ENCODE measurements at regions not wholly inside any gene's neighbourhood (a gene's known extent, or its start where the extent isn't known, plus 50 kb on each side); places are given as distances from the start of the nearest gene placed in this dataset.
"Not testable (repeated sequence)": the region's sequence is repeated elsewhere in the genome, so short reads cannot be mapped to it uniquely, and the experiment has no call there.

DNA sequence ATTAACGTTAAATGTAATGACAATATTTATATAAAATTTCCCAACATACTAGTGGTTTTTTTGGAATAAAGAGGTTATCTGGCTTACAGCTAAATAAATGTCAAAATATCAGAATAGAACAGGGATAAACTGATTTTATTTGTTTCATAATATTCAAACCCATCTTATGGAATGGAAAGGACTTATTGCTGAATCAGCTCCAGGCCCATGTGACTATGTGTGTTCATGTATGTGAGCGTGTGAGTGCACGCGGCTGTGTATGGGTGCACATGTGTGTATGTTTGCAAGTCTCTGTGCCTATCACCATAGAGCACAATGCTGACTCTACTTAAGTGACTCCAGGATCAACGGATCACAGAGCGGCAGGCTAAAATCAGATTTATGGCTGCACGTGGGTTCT lies 392.3 kb upstream of the GRM7 start:
- Histone ChIP-seq H3K4me2 (no peak overlapping the region), H3K9me3 (no peaks in the 10 kb centered on the region), H3K4me3 (no peak overlapping the region), H3K4me1 (no peaks in the 10 kb centered on the region), H3K27ac (no peak overlapping the region)
- no peak for ATAC-seq
- DNase-seq (ENCODE audit: low read depth in 1 of 2, low spot score in 1 of 2) = no peak
- no peak for TF ChIP-seq RARB (CRISPR knock-in tag; IDR thresholded peaks at IDR 0.05)
- TF ChIP-seq MAFK (IDR thresholded peaks at IDR 0.05; ENCODE audit: partially characterized antibody) = no peak
- no peak for TF ChIP-seq TP53 (CRISPR knock-in tag; IDR thresholded peaks at IDR 0.05)
- no peak for TF ChIP-seq ZC3H11A (IDR thresholded peaks at IDR 0.05)
- TF ChIP-seq GATA3 (IDR thresholded peaks at IDR 0.05; ENCODE audit: borderline replicate concordance) = no peak
- no peak for TF ChIP-seq RFX5 (IDR thresholded peaks at IDR 0.05)
- TF ChIP-seq EP300 (IDR thresholded peaks at IDR 0.05) = no peak
- TF ChIP-seq JUNB (IDR thresholded peaks at IDR 0.05) = no peak
- no peak for TF ChIP-seq BHLHE40 (IDR thresholded peaks at IDR 0.05; ENCODE audit: low read depth, low read length)
- TF ChIP-seq, protein P1, sequence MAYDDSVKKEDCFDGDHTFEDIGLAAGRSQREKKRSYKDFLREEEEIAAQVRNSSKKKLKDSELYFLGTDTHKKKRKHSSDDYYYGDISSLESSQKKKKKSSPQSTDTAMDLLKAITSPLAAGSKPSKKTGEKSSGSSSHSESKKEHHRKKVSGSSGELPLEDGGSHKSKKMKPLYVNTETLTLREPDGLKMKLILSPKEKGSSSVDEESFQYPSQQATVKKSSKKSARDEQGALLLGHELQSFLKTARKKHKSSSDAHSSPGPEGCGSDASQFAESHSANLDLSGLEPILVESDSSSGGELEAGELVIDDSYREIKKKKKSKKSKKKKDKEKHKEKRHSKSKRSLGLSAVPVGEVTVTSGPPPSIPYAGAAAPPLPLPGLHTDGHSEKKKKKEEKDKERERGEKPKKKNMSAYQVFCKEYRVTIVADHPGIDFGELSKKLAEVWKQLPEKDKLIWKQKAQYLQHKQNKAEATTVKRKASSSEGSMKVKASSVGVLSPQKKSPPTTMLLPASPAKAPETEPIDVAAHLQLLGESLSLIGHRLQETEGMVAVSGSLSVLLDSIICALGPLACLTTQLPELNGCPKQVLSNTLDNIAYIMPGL (CRISPR knock-in tag; IDR thresholded peaks at IDR 0.05; ENCODE audit: borderline replicate concordance) = no peak
- no peak for TF ChIP-seq POLR2A (IDR thresholded peaks at IDR 0.05; ENCODE audit: low read length)
- no peak for TF ChIP-seq JUN (IDR thresholded peaks at IDR 0.05)
- no peak for TF ChIP-seq MYC (IDR thresholded peaks at IDR 0.05; ENCODE audit: borderline replicate concordance, low read length)
- no peak for TF ChIP-seq POLR2AphosphoS2 (conservative IDR thresholded peaks at IDR 0.05; ENCODE audit: low read length)
- TF ChIP-seq, protein P2, sequence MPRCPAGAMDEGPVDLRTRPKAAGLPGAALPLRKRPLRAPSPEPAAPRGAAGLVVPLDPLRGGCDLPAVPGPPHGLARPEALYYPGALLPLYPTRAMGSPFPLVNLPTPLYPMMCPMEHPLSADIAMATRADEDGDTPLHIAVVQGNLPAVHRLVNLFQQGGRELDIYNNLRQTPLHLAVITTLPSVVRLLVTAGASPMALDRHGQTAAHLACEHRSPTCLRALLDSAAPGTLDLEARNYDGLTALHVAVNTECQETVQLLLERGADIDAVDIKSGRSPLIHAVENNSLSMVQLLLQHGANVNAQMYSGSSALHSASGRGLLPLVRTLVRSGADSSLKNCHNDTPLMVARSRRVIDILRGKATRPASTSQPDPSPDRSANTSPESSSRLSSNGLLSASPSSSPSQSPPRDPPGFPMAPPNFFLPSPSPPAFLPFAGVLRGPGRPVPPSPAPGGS (IDR thresholded peaks at IDR 0.05) = no peak
- TF ChIP-seq SMC3 (IDR thresholded peaks at IDR 0.05) = no peak
- no peak for TF ChIP-seq HOXB13 (CRISPR knock-in tag; IDR thresholded peaks at IDR 0.05; ENCODE audit: low read depth)
- no peak for TF ChIP-seq PHF8 (IDR thresholded peaks at IDR 0.05; ENCODE audit: borderline replicate concordance, low read depth)
- no peak for TF ChIP-seq CHD2 (IDR thresholded peaks at IDR 0.05; ENCODE audit: low read length, partially characterized antibody)
- no peak for TF ChIP-seq NPAS2 (CRISPR knock-in tag; IDR thresholded peaks at IDR 0.05; ENCODE audit: borderline replicate concordance)
- 60% methylated on average over 7 of the region's 7 CpGs for WGBS (ENCODE audit: missing lambda C conversion rate)
- ChIA-PET POLR2A (no interaction called here), CTCF (no interaction called here)
- no peak for FAIRE-seq

DNA sequence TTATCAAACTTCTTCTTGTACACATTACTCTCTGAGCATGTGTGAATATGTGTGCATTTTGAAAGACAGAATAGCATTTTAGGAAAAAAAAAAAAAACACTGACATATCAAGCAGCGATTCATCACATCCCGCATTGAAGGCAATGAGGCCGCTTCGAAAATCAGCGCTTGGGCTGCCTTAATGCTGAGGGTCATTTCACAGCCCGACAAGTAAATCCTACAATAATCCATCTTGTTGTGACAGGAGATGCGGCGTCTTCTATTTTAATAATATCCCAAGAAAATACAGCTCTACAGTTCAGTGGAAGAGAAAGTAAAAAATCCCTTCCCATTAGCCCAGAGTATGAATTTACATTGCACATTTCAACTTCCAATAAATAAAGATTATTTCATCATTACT lies 389.2 kb upstream of the GRM7 start:
- Histone ChIP-seq H3K4me2 (no peak overlapping the region), H3K9me3 (no peaks in the 10 kb centered on the region), H3K27ac (no peak overlapping the region), H3K4me3 (no peak overlapping the region), H3K4me1 (no peaks in the 10 kb centered on the region)
- ChIA-PET CTCF (no interaction called here), POLR2A (no interaction called here)
- 40% methylated on average over 8 of the region's 8 CpGs for WGBS (ENCODE audit: missing lambda C conversion rate)
- no peak for DNase-seq (ENCODE audit: low read depth in 1 of 2, low spot score in 1 of 2)
- no peak for ATAC-seq
- FAIRE-seq = no peak
- TF ChIP-seq, protein P3, sequence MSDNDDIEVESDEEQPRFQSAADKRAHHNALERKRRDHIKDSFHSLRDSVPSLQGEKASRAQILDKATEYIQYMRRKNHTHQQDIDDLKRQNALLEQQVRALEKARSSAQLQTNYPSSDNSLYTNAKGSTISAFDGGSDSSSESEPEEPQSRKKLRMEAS (IDR thresholded peaks at IDR 0.05) = no peak
- TF ChIP-seq CHD4 (IDR thresholded peaks at IDR 0.05; ENCODE audit: borderline replicate concordance) = no peak
- TF ChIP-seq NPAS2 (CRISPR knock-in tag; IDR thresholded peaks at IDR 0.05; ENCODE audit: borderline replicate concordance) = no peak
- TF ChIP-seq JUN (IDR thresholded peaks at IDR 0.05) = no peak

DNA sequence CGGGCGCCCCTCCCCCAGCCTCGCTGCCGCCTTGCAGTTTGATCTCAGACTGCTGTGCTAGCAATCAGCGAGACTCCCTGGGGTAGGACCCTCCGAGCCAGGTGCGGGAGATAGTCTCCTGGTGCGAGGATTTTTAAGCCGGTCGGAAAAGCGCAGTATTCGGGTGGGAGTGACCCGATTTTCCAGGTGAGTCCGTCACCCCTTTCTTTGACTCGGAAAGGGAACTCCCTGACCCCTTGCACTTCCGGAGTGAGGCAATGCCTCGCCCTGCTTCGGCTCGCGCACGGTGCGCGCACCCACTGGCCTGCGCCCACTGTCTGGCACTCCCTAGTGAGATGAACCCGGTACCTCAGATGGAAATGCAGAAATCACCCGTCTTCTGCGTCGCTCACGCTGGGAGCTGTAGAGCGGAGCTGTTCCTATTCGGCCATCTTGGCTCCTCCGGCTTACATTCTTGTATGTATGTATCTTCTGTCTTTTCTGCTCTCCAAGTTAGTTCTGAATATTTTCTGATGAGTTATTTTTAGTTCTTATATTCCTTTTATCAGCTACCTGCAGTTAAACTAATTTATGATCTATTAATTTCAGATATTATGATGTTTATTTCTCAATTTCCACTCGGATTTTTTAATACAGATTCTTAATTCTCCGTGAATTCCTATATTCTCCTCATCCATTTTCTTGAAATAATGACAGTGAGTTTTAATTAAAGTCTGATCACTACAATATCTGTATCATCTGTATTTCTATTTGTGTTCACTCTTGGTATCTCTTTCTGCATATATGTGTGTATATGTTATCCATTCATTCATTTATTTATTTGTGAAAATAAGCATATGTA lies 370.2 kb upstream of the GRM7 start:
- POLR2A ChIA-PET = not testable (repeated sequence)

More for the DNA sequence above, 370.2 kb upstream of the GRM7 start:
- FAIRE-seq; H3K4me3 ChIP-seq; H3K4me1 ChIP-seq; ATAC-seq; H3K27ac ChIP-seq; CTCF ChIA-PET; DNase-seq (ENCODE audit: low read depth in 1 of 2, low spot score in 1 of 2); H3K4me2 ChIP-seq; H3K9me3 ChIP-seq: not testable (repeated sequence)
- 28% methylated on average over 24 of the region's 34 CpGs for WGBS (ENCODE audit: missing lambda C conversion rate)

Data from A549 (cell line).